Hypothalamus (tissue), 51 donors: ENCODE measurements at regions not wholly inside any gene's neighbourhood (a gene's known extent, or its start where the extent isn't known, plus 50 kb on each side); places are given as distances from the start of the nearest gene placed in this dataset.

Experiments used
- DNase-seq, 51 donors: peaks; one replicate each; lab custom pipeline; 2025; lab: John Stamatoyannopoulos, UW

DNA sequence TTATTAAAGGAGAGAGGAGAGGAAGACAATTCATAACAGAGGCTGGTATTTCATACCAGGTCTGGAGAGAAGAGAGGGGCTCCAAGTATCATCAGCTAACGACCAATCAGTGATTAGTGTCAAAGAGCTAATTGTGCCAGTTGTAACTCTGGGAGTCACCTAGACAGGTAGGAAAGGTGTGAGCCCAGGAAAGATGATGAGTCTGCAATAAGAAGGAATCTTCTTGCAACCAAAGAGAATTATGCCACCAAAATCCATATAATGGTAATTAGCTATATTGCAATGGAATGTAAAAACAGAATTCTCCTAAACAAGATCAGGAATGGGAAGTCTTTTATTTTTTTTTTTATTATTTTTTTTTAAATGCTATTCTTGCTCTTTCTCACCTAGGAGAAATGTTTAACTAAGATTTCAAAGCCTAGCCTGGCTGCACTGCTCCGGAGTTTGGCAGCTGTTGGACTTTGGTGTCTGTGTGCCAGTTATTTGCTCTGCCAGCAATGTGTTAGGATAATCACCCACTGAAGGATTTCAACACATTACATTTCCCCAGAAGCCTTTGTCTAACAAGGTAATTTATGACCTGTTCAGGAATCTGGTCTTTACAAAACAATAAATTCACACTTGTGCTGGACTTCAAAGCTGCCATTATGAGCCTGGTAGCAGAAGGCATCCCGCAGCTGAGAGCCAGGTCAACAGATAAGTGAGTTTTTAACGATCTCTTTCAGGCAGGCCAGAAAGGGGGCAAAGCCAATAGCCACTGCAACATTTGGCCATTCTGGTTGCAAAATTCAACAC, 89.4 kb downstream of the FOXB1 start:
- peak in 3 of 51 donors; percentile 6 to 22 (median 17) for DNase-seq

DNA sequence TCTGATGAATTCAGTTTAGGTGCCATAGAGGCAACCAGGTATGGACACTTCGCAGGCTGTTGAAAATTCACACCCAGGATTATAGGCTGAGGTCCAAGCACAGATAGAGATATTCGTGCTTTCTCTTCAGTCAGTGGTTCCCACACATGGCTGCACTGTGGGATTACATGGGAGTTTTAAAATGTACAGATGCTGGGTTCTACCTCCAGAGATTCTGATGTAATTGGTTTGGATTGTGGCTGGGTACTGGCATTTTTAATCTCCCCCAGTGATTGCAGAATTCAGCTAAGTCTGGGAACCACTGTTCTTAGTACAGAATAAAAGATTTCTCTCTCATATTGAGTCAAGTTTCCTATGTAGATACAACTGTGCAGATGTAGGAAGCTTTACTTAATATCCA, 91.6 kb downstream of the FOXB1 start:
- no peak for DNase-seq

DNA sequence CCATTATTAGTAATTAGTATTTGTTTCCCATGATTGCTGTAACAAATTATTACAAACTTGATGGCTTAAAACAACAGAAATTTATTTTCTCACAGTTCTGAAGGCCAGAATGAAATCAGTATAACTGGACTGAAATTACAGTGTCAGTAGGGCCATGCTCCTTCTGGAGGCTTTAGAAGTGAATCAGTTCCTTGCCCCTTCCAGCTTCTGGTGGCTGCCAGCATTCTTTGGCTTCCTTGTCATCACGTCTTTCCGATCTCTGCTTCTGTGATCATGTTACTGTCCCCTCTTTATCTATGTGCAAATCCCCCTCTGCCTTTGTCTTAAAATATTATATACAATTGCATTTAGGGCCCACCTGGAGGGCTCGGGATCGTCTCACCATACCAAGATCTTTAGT, 92.0 kb downstream of the FOXB1 start:
- no peak for DNase-seq

- no peak for DNase-seq
Measured at GRCh38 chr15:60101416-60101815, 97.3 kb downstream of the FOXB1 start.

GRCh38 chr15:60102748-60103147, 98.6 kb downstream of the FOXB1 start:
- DNase-seq = no peak

DNA sequence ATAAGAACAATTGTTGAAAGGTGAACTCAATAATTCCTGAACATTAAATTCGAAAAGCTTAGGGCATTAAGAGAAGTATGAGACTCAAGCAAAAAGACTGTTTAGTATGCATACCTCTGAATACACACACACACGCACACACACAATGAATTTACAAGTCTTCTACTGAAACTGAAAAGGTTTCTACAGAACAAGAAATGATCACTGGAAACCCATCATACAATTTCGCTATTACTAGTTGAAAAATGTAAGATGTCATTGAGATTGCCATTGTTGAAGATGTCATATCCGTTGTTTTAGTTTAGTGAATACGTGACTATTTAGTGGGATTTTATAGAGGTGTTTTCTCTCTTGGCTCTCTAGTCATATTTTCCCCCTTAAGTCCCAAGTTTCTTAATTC, 106.8 kb downstream of the FOXB1 start:
- DNase-seq = no peak

DNA sequence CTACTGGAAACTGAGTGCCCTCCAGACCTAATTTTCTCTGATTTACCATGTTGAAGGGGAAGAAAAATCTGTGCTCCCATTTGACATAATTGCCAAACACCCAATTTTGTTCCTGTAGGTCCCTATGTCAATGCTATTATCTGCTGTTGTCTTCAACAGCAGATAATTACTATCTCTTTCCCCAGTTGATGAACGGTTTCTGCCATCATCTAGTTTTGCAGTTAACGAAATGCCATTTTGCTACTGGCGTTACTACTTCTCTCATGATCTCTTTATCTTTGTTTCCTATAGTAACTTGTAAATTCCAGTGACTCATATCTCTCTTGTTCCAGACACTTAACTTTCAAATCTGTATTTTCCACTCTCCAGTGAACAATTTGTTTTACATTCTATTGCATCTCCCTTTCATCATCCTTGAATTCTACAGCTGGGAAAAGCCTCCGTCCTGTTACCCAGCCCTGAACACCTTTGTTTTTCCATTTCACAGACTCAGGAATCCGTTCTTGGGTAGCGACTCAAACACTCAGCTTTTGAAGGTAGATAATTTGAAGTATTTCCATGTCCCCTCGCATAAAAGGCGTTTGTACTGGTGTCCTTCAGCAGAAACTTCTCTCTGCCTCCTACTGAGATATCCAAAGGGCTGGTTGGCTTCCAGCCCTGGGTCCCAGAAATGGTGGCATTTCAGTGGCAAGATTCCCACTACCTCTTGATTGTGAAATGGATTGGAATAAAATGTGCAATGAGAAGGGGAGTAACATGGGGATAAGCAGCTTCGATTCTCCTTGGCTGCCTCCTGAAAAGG, 111.7 kb downstream of the FOXB1 start:
- peak in 2 of 51 donors; percentile 9 to 29 for DNase-seq

- DNase-seq = no peak
Measured at GRCh38 chr15:60116456-60117089, 112.5 kb downstream of the FOXB1 start.

- no peak for DNase-seq
Measured at GRCh38 chr15:60118146-60118545, 114.0 kb downstream of the FOXB1 start.

DNA sequence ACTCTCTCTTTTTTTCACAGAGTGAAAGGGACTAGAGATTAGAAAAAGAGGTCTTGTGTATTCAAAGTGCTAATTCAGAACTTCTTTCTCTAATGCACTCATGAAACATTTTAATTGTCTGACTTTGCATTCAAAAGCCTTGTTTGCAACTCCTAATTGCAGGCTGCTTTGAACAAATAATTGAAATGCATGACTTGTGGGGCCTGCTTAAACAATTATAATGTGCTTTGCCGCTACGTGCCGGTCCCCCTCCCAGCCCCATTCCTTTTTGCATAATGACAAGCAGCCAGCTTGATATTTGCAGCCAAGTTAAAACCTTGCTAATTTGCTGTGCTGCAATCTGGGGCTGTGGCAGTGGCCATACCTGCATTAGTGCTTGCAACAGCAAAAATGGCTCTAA, 114.5 kb downstream of the FOXB1 start:
- DNase-seq = peak in 1 of 51 donors; percentile 15

GRCh38 chr15:60119101-60119500, 115.0 kb downstream of the FOXB1 start:
- no peak for DNase-seq

GRCh38 chr15:60120100-60120499, 116.0 kb downstream of the FOXB1 start:
- DNase-seq = no peak

DNA sequence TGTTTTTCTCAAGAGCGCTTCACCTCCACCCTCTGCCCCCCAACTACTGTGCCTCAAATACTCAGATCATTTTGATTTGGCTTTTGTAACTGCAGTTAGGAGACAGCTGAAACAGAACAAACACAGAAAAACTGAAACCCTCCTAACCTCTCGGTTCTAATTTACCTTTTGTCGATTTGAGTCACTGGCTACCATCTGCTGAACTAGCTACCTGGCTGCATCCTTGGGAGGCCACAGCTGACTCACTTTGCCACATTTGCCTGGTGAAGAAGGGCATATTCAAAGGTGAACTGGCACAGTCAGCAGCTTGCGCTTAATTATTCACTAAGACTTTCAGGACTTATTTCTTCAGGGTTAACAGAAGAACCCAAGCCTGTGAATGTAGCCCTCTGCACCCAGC, 117.7 kb downstream of the FOXB1 start:
- DNase-seq = no peak

DNA sequence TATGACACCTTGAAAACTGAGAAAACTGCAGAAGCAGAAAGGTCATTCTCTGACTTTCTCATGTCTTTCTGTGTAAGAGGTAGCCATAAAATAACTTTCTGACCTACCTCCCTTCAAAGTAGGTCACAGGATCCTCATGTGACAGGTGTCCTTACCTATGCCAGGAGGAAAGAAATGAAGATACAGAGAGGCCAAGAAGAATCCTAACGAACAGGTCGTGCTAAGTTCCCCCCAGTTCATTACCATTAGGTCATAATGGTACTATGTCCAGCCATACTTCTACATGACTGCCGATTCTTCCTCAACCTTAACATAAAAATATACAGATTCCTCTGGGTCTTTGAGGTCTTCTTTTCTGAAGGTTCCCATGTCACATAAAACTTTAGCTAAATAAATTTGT, 118.6 kb downstream of the FOXB1 start:
- no peak for DNase-seq

DNA sequence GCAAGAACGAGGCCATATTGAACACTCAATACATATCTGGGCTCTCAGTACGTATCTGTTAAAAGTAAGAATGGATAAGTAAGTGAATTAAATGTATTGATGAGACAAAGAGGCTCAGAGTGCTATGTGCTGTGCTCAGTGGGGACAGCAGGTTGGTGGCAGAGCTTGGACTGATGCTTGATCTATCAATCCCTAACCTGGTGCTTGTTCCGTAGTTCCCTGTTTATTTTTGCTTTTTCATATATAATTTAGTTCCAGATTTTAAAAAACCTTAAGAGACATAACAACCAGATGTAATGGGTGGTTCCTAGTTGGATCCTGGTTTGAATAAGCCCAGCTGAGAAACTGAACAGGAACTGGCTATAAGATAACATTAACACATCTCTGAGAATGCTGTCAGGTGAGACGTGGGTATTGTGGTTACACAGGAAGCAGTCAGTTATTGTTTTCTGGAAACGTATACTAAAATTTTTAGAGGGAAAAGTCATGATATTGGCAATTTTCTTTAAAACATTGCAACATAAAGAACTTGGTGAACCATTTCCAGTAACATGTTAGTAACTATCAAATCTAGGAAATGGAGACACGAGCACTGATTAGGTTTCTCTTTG, 120.5 kb downstream of the FOXB1 start:
- no peak for DNase-seq

DNA sequence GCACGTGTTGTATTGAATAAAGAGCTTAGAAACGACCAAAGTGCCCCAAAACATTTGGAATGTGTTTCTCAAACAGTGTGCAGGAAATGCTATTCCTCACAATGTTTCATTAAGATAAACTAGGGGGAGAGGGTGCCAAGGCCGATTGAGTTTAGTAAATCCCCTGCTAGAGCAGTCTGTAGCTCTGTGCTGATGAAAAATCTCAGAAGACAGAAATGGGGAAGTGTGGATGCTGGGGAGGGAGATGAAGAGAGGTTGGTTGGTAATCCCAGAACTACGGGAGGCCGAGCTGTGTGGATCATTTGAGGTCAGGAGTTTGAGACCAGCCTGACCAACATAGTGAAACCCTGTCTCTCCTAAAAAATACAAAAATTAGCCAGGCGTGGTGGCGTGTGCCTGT, 121.2 kb downstream of the FOXB1 start:
- no peak for DNase-seq

DNA sequence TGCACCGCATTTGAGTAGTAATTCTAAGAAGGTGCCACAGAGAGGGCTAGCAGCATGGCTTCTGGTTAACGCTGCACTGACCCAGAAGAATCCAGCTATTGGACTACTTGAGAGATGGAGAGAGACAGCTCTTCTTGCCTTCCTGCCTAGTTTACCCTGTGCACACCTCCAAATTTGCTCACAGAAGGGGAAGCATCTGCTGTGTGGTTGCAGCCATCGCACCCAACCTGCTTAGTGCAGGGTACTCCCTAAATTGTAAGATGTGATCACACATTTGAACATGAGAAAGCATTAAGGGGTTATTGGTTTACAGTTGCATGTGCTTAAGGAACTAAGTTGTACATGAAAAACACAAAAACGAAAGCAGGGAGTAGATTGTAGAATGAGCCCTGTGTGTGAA, 122.1 kb downstream of the FOXB1 start:
- no peak for DNase-seq

- no peak for DNase-seq
Measured at GRCh38 chr15:60126661-60127060, 122.5 kb downstream of the FOXB1 start.

GRCh38 chr15:60128000-60128376, 123.9 kb downstream of the FOXB1 start:
- DNase-seq = peak in 2 of 51 donors; percentile 34 to 60

- DNase-seq = no peak
Measured at GRCh38 chr15:60128710-60129109, 124.6 kb downstream of the FOXB1 start.

GRCh38 chr15:60130398-60130797, 126.3 kb downstream of the FOXB1 start:
- no peak for DNase-seq
